HG03064 (cell line): ENCODE measurements at regions not wholly inside any gene's neighbourhood (a gene's known extent, or its start where the extent isn't known, plus 50 kb on each side); places are given as distances from the start of the nearest gene placed in this dataset.

Experiments used
- ATAC-seq: cut with Tn5 transposase; IDR thresholded peaks from one replicate; pipeline ENCODE4 v1.9.1; 2021; ENCODE audit warnings: low read depth; ENCODE audit not compliant: unreplicated experiment

GRCh38 chr2:16338026-16338425 is 327.6 kb downstream of the CYRIA start:
- no peak for ATAC-seq

- ATAC-seq = no peak
Observed at GRCh38 chr2:16336916-16337315, 328.7 kb downstream of the CYRIA start.

GRCh38 chr2:16336491-16336890 is 329.1 kb downstream of the CYRIA start:
- no peak for ATAC-seq

GRCh38 chr2:16335947-16336346 is 329.7 kb downstream of the CYRIA start:
- no peak for ATAC-seq

GRCh38 chr2:16335604-16335930 is 330.1 kb downstream of the CYRIA start:
- no peak for ATAC-seq

- ATAC-seq = no peak
Observed at GRCh38 chr2:16334886-16335603, 330.6 kb downstream of the CYRIA start.

GRCh38 chr2:16334366-16334765 is 331.3 kb downstream of the CYRIA start:
- ATAC-seq = no peak

GRCh38 chr2:16333681-16334080 is 332.0 kb downstream of the CYRIA start:
- no peak for ATAC-seq

GRCh38 chr2:16332681-16333557 is 332.7 kb downstream of the CYRIA start:
- no peak for ATAC-seq

- no peak for ATAC-seq
Observed at GRCh38 chr2:16331772-16332171, 333.9 kb downstream of the CYRIA start.

GRCh38 chr2:16330982-16331381 is 334.7 kb downstream of the CYRIA start:
- no peak for ATAC-seq

GRCh38 chr2:16330571-16330970 is 335.1 kb downstream of the CYRIA start:
- no peak for ATAC-seq

- ATAC-seq = no peak
Observed at GRCh38 chr2:16330012-16330411, 335.6 kb downstream of the CYRIA start.

GRCh38 chr2:16329421-16329820 is 336.2 kb downstream of the CYRIA start:
- no peak for ATAC-seq

- ATAC-seq = no peak
Observed at GRCh38 chr2:16328521-16329190, 337.0 kb downstream of the CYRIA start.

- no peak for ATAC-seq
Observed at GRCh38 chr2:16327326-16327725, 338.3 kb downstream of the CYRIA start.

GRCh38 chr2:16326711-16327300 is 338.8 kb downstream of the CYRIA start:
- ATAC-seq = no peak

- ATAC-seq = no peak
Observed at GRCh38 chr2:16325976-16326510, 339.6 kb downstream of the CYRIA start.

- no peak for ATAC-seq
Observed at GRCh38 chr2:16325016-16325975, 340.3 kb downstream of the CYRIA start.

GRCh38 chr2:16324544-16324937 is 341.1 kb downstream of the CYRIA start:
- no peak for ATAC-seq
